Stimulated activated CD4-positive, alpha-beta T cell treated with anti-CD3 and anti-CD28 coated beads, Interleukin-15, amount 100 ng/mL, for 1 hour (primary cell): ENCODE measurements at regions not wholly inside any gene's neighbourhood (a gene's known extent, or its start where the extent isn't known, plus 50 kb on each side); places are given as distances from the start of the nearest gene placed in this dataset.
"Not testable (repeated sequence)": the region's sequence is repeated elsewhere in the genome, so short reads cannot be mapped to it uniquely, and the experiment has no call there.

Source experiments
- DNase-seq, 2 donors: peaks; one replicate each; pipeline ENCODE4 v3.0.0-alpha.2; 2020; ENCODE audit warnings: low read depth in 1 of 2, low spot score in 1 of 2

DNA sequence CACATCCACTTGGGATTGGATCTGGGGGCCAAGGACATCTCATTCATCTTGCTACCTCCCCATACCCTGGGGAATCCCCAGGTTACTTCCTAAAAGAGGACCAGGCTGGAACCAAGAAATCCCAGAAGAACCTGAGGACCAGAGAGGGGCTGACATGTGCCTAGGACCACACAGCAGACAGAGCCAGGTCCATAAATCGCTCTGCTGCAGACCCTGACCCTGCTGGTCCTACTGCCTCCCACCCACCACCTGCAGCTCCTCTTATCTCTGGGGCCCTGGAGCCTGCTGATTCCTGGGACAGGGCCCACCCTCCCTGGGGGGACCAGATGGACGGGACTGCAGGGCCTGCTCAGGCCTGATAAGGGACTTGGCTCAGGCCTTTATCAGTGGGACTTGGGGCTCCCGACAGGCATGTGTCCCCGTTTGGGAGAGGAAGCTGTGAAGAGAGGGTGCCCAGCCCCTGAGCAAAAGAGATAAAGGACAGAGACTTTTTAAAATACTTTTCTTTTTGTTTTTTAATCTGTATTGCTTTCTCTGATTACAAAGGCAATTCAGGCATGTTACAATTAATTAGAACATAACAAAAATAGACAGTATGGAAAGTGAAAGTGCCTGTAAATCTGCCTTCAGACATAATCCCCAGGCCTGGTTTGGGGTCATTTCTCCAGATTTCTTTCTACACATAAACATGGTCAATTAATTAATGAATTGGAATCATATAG lies 101.3 kb upstream of the LARP1 start:
- DNase-seq, result no peak

DNA sequence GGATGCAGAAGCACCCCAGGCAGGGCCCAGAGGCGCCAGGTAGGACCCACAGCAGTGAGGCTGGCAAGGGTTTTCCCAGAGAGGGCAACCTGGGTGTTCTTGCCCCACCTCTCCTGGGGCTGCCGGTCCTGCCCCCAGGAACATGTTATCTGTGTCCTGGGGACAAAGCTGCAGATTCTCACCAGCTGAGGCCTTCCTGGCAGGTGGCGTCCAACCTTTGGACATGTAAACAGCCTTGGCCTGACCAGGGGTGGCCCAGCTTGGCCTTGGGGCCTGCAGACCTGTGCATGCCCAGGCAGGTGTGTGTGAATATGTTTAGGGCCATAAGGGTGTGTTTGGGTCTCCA lies 101.8 kb upstream of the LARP1 start:
- DNase-seq, result no peak

DNA sequence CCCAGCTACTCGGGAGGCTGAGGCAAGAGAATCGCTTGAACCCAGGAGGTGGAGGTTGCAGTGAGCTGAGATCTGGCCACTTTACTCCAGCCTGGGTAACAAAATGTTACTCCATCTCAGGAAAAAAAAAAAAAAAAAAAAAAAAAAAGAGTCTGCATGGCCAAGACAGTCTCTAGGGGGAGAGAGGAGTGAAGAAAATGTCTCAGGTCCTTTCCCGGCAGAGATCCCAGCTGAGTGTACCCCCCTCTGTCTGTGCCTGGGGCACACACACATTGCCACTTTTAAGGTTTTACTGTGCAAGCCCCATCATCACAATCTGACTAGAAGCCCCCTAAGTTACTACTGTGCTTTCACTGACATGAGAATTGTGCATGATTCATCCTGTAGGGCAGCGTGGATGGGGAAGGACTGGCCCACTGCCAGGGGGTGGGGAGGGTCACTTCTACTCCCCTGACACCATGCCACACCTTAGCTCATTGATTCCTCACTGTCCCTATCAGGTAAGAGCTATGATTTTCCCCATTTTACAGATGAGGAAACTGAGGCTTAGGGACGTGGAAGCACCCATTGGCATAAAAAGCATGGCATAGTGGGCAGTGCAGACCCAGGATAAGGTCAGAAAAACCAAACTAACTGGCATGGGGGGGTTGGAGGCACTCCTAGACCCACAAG lies 102.3 kb upstream of the LARP1 start:
- no peak for DNase-seq

DNA sequence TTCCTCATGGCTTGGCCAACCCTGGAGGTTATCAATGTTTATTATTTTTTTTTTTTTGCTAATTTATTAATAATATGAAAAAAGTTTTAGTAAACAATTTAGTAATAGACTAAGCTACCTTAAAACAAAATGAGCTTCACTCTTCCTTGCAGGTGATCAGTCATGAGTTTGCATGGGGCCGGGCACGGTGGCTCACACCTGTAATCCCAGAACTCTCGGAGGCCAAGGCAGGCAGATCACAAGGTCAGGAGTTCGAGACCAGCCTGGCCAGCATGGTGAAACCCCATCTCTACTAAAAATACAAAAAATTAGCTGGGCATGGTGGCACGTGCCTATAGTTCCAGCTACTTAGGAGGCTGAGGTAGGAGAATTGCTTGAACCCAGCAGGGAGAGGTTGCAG lies 103.4 kb upstream of the LARP1 start:
- not testable (repeated sequence) for DNase-seq

- DNase-seq, result no peak
Observed at GRCh38 chr5:154648706-154649105, 106.5 kb upstream of the LARP1 start.

- no peak for DNase-seq
Observed at GRCh38 chr5:154648229-154648628, 106.9 kb upstream of the LARP1 start.

- no peak for DNase-seq
Observed at GRCh38 chr5:154647761-154648145, 107.4 kb upstream of the LARP1 start.

DNA sequence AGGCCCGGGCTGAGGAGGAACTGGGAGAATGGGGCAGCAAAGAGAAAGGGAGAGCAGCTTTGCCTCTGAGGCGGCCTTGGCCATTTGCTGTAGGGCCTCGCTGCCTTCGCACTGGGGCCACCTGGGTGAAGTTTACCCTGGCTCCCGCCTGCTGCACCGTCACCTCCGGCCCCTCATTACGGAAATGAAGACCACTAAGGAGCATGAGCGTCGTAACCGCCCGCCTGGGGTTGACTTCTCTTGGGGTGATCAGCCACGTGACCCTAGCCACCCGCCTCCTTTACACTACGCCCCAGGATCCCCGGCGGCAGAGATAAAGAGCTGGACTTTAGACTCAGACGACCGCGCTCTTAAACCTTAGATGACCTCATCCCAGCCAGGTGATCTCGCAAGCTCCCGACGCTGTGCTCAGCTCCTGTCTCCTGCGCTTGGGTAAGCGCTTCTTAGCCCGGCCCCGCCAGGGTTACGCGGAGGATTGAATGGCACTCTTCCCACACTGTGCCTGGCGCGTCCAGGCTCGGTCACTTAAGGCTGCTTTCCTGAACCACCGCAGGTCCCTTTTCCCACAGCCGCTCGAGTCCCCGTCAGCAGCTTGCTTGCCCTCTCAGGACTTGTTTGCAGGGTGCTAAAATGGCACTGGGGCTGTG lies 107.9 kb upstream of the LARP1 start:
- DNase-seq, result no peak

- DNase-seq, result no peak
Observed at GRCh38 chr5:154646745-154647113, 108.4 kb upstream of the LARP1 start.

DNA sequence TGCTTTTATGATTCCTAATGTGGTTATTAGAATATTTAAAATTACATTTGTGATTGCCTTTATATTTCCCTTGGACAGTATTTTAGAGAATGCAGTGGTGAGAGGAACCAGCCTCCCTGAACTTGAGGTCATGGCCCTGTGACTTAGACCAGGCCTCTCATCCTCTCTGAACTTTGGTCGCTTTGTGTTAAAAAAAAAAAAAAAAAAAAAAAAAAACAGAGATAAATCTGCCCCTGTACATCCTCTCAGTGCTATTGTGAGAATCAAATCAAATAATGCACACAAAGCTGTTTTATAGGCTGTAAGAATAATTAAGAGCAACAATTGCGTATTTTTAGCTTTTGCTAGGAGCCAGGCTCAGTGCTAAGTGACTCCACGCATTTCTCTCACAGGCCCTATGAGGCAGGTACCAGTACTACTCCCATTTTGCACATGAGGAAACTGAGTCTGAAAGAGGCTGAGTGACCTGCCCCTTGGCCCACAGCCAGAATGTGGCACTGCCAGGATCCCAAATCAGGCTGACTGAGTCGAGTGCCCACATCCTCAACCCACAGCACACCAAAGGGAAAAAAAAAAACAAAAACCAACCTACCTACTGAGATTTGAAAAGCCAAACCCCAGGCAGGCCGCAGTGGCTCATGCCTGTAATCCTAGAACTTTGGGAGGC lies 110.3 kb upstream of the LARP1 start:
- DNase-seq, result no peak

DNA sequence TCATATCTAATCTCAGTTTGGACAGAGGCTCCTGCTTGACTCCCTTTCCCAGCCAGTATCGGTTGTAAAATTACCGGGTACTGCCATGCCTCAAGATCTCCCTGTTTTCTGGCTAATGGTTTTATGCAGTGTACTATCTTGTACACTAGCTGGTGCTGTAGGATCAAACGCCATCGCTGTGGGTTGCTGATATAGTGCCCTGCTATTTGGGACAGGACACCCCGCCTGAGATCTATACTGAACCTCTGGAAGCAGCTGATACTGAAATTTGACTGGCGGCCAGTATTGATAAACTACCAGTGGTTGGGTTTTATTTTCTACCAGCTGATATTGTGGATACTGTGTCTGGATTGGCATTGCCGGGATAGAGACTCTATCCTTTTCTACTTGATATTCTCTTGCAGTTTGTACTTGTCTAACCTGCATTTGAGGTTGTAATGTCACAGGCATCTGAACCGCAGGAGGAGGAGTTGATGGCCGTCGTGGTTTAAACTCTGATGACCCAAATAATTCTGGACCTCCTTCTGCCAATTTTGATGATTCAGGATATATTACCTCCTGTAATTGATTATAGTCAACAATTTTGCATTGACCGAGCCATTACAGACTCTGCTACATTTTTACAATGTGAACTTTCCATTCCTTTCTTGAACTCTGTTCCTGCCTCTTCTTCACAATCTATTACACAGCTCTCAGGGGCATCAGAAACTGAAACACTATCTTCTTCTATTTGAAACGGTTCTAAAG lies 112.5 kb upstream of the LARP1 start:
- no peak for DNase-seq

DNA sequence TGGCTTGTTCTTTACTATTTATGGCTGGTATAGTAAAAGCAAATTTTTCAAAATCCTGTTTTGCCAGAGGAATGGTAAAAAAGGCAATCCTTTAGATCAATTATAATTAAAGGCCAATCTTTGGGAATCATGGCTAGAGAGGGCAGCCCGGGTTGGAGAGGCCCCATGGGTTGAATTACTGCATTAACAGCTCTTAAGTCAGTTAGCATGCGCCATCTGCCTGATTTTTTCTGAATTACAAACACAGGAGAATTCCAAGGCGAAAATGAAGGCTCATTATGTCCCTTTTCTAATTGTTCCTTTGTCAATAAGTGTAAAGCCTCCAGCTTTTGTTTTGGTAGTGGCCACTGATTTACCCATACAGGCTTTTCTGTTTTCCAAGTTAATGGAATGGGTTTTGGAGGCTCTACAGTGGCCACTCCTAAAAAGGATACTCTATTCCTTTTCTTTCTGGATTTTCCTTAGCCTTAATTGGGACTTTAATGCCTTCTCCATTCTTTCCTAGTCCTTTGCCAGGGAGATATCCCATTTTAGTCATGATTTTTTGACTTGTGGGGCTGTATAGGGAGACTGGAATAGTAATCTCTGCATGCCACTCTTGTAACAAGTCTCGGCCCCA lies 114.9 kb upstream of the LARP1 start:
- DNase-seq, result not testable (repeated sequence)

DNA sequence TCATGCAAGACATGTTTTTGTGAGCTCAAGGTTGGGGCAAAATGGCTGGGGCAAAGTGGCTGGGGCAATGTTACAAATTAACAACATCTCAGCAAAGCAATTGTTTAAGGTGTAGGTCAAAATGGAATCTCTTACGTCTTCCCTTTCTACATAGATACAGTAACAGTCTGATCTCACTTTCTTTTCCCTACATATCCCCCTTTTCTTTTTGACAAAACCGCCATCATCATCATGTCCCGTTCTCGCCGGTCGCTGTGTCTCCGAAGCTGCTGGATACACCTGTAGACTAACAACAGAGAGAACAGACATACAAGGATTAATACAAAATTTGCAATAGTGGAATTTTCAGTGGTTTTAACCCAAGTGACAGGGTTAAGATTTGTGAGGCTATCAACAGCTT lies 118.4 kb upstream of the LARP1 start:
- not testable (repeated sequence) for DNase-seq

DNA sequence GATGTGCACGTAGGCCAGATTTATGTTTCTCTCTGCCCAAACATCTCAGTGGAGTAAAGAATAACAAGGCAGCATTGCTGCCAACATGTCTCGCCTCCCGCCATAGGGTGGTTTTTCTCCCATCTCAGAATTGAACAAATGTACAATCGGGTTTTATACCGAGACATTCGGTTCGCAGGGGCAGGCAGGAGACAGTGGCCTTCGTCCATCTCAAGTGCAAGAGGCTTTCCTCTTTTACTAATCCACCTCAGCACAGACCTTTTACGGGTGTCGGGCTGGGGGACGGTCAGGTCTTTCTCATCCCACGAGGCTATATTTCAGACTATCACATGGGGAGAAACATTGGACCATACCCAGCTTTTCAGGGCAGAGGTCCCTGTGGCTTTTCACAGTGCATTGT lies 118.9 kb upstream of the LARP1 start:
- DNase-seq, result not testable (repeated sequence)

- not testable (repeated sequence) for DNase-seq
Observed at GRCh38 chr5:154633744-154634143, 121.4 kb upstream of the LARP1 start.

DNA sequence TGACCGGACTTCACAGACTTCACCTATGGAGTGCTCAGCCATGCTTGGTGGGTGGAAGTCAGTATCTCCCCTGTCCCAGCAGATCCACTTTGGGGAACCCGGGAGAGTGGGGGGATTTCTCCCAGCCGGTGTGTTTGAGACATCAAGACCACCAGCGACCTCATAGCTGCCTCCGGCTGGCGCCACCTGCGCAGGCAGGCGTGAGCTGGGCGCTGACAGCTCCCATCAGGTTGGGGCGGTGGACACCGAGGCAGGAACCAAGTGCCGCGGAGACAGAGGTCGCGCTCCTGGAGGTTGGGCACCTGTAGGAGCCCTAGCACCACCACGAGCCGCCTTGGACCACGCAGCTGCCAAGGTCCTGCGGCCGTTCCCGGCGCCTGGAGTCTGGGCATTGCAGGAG lies 124.0 kb upstream of the LARP1 start:
- DNase-seq, result no peak

- no peak for DNase-seq
Observed at GRCh38 chr5:154630410-154630809, 124.8 kb upstream of the LARP1 start.

DNA sequence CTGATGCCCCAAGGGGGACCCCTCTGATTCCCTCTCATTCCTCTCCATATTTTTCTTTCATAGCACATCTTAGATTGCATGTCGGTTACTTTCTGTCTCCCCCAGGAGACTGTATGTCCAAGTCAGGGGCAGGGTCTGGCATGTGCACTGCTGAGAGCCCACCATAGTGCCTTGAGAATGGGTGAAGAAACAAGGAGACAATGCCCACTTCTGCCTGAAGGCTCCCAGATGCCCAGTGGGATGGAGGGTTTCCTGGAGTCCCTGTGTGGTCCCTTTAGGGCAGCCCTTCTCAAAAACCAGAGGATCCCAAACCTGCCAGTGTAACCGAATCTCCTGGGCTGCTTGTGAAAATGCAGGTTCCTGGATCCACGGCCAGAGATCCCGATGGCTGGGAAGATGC lies 126.5 kb upstream of the LARP1 start:
- DNase-seq, result no peak

DNA sequence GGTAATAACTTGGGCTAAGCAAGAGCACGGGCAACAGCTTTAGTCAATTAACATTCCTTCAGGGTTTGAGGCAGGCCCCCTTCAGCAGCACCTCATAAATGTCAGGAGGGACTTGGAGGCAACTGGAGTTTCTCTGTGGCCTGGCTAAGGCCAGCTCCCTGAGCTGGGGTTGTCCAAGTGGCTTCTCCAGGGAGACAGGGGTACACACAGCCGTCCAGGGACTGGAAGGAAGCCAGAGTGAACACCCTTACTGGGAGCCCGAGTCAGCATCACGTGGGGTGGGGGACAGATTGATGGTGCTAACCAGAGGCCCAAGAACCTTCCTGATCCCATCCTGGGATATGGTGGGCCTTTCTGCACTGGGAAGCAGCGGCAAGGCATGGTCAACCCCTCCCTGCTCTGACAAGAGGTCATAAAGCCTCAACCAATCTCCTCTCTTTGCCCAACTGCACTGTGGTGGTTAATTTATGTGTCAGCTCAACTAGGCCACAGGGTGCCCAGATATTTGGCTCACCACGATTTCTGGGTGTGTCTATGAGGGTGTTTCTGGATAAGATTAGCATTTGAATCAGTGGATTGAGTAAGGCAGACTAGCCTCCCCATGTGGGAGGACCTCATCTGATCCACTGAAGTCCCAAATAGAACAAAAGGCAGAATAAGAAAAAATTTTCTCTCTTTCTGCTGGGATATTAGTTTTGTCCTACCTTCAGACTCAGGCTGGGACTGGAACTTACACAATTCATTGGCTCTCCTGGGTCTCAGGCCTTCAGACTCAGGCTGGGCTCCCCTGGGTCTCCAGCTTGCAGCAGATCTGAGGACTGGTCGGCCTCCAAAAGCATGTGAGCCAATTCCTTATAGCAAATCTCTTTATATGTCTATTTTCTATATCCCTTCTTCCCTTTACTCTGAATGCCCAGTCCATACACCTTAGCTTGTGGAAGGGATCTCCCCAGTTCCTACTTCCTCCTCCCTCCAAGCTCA lies 127.2 kb upstream of the LARP1 start:
- no peak for DNase-seq
